HG03442 (cell line): ENCODE measurements at regions not wholly inside any gene's neighbourhood (a gene's known extent, or its start where the extent isn't known, plus 50 kb on each side); places are given as distances from the start of the nearest gene placed in this dataset.
"Not testable (repeated sequence)": the region's sequence is repeated elsewhere in the genome, so short reads cannot be mapped to it uniquely, and the experiment has no call there.

Experiments
- ATAC-seq: cut with Tn5 transposase; IDR thresholded peaks from one replicate; pipeline ENCODE4 v1.9.1; 2021; ENCODE audit warnings: mild to moderate bottlenecking, moderate library complexity; ENCODE audit not compliant: unreplicated experiment

GRCh38 chr11:127800989-127801688, 786.2 kb downstream of the ETS1 start:
- no peak for ATAC-seq

DNA sequence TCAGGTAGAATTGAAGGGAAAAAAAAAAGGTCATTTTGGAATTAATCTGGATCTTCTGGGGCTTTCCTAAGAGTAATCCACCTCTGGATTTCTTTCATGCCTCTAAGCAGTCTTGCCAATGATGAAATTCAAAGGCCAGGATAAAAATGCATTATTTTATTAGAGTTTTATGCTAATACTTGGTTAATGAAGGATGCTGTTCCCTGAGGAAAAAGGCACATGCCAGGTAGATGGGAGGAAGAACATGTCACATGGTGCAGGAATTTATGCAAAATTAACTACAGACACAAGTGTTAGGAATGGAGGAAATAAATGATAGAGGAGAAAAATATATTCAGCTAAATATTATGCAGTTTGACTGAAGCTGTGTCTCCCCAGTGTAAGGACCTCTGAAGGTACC, 792.0 kb downstream of the ETS1 start:
- no peak for ATAC-seq

- ATAC-seq: no peak
Measured at GRCh38 chr11:127791844-127792243, 791.3 kb upstream of the KIRREL3 start.

- no peak for ATAC-seq
Measured at GRCh38 chr11:127790592-127790991, 790.0 kb upstream of the KIRREL3 start.

- no peak for ATAC-seq
Measured at GRCh38 chr11:127789927-127790326, 789.4 kb upstream of the KIRREL3 start.

DNA sequence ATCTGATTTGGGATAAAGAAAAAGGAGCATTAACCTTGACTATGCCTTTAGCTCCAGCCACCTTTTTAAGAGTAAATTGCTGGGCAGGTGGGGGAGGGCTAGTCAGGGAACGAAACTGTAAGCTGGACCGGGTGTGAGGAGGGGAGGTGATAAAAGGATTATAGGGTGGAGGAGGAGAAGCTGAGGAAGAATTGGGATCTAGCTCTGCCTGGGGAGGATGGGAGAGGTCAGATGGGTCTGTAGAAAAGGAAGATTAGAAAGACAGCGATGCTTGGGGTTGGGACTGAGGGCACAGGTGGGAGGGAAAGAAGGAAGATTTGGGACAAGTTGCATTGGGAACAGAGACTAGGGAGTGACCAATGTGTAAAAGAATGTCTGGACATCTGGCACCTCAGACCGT, 772.4 kb upstream of the KIRREL3 start:
- not testable (repeated sequence) for ATAC-seq

GRCh38 chr11:127768931-127769330, 768.4 kb upstream of the KIRREL3 start:
- not testable (repeated sequence) for ATAC-seq

DNA sequence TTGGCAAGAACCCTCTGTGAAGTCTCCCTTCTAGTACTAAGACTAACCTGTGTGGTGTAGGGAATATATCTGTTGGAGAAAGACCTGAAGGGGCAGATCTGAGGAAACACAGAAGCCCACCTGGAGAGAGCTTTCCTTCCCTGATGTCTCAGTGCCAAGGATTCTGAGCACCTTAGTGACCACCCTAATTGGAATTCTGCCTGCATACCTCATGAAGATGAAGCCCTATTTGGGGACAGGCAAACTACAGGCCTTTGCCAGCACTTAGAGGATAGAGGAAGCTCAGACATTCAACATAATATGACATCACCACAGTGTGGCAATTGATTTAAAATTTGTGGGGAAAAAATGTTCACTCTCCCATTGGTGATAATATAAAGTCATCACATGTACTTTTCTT, 766.2 kb upstream of the KIRREL3 start:
- no peak for ATAC-seq

DNA sequence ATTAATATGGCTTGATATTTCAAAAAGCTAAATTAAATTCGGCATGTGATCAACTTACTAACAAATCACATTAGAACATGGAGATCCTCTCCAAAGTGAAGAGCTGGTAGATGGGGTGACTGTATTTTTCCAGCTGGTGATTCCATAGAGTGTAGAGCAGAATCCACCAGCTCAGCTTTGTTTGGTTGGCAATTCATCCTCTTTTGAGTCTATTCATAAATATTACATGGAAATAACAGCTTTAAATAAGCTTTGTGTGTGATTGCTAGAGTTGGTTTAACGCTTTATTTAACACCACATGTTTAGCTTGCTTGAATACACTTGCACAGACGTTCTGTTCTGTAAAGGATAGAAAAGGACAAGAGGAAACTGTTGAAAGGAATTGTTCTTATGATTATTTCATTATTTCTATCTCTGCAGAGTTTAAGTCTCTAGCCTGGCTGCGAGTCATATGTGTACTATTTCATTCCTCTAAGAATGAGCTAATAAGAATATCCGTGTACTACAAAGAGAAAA, 738.3 kb upstream of the KIRREL3 start:
- ATAC-seq: no peak

DNA sequence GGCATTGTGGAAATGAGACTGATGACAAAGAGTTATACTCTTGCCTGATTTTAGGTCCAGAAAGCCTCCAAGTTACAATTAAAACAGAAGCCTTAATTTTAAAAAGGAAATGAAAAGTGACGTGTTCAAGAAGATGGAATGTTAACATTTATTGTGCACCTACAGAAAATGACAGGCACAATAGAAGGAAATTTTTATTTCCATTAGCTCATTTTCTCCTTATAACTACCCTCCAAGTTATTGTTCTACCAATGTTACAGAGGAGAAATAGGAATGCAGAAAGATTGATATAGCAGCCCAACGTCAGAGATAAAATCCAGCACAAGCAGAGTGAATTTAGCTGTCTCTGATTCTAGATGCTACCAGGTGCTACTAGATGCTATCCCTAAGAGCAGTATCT, 736.9 kb upstream of the KIRREL3 start:
- ATAC-seq: no peak

GRCh38 chr11:127733552-127733951, 733.0 kb upstream of the KIRREL3 start:
- ATAC-seq: no peak

DNA sequence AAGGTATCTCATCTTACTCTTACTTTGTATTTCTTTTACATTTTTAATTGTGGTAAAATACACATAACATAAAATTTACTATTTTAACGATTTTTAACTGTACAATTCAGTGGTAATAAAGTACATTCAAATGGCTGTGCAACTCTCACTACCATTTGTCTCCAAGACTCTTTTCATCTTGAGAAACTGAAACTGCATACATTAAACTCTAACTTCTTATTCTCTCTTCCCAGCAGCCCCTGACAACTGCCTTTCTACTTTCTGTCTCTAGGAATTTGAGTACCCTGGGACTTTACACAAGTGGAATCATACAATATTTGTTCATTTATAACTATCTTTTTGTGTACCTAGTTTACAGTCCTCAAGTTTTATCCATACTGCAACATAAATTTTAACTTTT, 725.8 kb upstream of the KIRREL3 start:
- no peak for ATAC-seq

GRCh38 chr11:127723714-127724113, 723.1 kb upstream of the KIRREL3 start:
- no peak for ATAC-seq

- no peak for ATAC-seq
Measured at GRCh38 chr11:127713226-127713625, 712.7 kb upstream of the KIRREL3 start.

DNA sequence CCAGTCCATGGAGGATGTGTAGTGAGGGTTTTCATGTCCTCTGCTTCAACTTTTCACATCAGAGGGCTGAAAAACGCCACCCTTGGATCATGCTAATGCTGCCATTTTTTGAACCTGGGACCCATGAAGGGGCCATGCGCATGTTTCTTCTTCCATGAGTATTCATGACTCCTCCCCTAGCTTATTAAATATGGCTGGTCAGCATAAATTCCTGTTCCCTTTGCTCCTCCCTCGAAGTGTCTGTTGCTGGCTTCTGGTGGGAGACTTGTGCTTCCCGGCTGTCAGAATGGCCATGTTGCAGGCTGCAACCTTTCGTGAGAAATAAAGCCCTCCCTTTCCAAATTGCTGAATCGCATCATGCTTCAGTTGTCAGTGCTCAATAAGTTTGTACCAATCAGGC, 711.2 kb upstream of the KIRREL3 start:
- ATAC-seq: no peak

DNA sequence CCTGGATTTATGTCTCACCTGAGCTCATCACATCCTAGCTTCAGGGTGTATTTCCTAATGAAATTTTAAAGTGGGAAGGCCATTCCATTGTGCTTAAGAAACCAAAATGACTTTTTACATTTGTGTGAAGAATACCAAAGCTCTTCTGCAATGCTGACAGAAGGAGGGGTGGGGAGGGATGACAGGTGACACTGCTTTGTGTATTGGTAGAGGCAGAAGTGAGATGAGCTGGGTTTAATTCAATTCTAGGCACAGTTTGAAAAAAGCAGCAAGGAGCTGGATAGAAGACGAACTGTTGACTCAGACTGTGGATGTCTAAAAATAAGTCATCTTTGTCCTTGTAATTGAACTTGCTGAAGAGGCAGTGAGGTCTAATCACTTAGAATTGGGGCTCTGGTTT, 710.3 kb upstream of the KIRREL3 start:
- ATAC-seq: no peak

- no peak for ATAC-seq
Measured at GRCh38 chr11:127709960-127710359, 709.4 kb upstream of the KIRREL3 start.

DNA sequence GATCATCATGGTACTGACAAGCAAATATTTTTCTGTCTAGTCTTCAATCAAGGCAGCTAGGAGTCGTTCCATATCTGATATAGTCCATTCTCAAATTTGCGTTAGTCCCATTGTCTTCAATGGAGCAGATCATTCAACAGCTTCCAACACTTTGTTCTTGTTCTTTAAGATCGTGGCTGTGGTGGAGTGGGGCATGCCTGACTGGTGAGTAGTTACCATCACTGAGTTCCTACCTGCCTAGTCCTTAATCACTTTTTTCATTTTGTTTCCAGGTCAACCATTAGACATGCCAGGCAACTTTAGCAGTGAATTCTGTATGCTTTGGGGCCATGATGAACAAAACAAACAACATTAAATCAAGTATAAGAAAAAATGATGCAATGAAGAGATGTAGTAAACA, 693.1 kb upstream of the KIRREL3 start:
- ATAC-seq: no peak

DNA sequence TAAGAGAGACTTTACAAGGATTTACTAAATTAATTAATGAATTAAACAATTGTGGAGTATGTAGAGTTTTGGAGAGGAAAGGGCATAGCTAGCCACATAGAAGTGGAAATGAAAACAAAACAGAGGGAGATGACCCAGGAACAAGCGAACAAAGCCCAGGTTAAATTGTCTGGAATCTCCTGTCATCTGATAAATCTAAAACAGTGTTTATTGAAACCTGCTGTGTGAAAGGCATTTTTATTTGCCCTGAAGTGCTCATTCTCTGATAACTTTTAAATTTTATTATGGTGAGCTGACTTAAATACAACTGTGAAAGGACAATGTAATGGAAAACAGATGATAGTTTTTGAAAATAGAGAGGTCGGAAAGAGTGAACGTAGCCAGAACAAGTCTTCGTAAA, 682.8 kb upstream of the KIRREL3 start:
- no peak for ATAC-seq

DNA sequence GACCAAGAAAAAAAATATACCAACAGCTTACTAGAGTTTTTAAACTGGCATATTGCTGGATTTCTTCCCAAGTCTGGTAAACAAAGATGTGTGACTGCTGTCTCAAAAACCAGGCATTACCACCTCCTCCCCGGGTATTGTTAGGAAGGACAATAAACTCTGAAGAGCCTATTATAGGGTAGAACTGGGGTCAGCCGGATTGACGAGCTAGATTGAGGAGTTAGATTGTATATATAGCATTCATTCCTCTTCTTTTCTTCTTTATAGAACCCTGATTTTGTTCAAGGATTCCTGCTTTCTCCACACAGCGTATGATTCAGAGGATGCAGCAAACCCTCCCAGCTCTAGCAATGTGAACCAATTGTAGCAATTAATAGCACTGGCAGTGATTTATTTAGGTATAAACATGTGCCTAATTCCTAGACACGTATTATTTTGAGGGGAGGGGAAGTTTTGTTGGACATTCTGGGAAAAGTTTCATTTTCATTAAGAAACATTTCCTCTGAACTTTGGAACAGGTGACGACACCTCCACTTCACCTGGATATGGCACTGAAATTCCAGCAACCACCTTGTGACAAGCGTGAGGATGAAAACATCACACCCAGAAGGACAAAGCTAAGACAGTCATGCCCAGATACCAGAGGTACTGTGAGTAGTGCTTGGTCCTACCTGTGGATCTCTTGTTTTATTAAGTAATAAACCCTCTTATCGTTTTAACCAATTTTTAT, 679.4 kb upstream of the KIRREL3 start:
- no peak for ATAC-seq

- ATAC-seq: no peak
Measured at GRCh38 chr11:127678631-127679030, 678.1 kb upstream of the KIRREL3 start.

- no peak for ATAC-seq
Measured at GRCh38 chr11:127677660-127678425, 677.3 kb upstream of the KIRREL3 start.
